Adrenal gland (tissue), 5 donors: ENCODE measurements at regions not wholly inside any gene's neighbourhood (a gene's known extent, or its start where the extent isn't known, plus 50 kb on each side); places are given as distances from the start of the nearest gene placed in this dataset.

ENCODE experiments used
- POLR2A ChIP-seq, 2 donors: fragments of 450-650 bp; IDR thresholded peaks; one replicate each; pipeline ENCODE4 v1.6.1; 2017; ENCODE audit warnings: antibody characterized with exemption in 2 of 2, mild to moderate bottlenecking in 2 of 2, moderate library complexity in 1 of 2
- TF ChIP-seq, protein P1 (sequence below), 6 experiments: fragments of 450-650 bp in 4 of 6; fragments of 200-600 bp in 2 of 6; sonication (generic) in 1 of 6; IDR thresholded peaks; 1 replicate in 5 of 6; 2 replicates in 1 of 6; pipeline versions ENCODE4 v1.5.1 to v1.8.0; 2016 to 2021; ENCODE audit warnings: antibody characterized with exemption in 6 of 6, mild to moderate bottlenecking in 2 of 6, moderate library complexity in 1 of 6
- donor health status: DM: no; HTN: no; CAD: no.

DNA sequence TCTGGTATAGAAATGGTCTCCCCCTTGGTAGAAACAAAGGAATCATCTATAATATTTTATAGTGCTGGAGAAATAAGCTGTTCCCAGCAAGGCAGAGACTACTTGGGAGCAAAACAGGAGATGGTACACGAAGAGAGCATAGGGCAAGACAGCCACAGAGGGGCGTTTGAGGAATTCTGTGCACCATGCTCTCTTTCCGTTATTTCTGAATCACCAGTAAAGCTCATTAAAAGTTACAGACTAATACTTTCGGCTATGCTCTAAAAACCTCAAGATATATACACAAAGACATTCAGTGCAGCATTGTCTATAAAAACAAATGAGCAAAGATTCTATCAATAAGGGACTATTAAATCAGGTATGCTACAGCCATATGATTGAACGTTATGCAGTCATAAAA, 68.5 kb upstream of the FHIP2A start:
- TF ChIP-seq, protein P1, sequence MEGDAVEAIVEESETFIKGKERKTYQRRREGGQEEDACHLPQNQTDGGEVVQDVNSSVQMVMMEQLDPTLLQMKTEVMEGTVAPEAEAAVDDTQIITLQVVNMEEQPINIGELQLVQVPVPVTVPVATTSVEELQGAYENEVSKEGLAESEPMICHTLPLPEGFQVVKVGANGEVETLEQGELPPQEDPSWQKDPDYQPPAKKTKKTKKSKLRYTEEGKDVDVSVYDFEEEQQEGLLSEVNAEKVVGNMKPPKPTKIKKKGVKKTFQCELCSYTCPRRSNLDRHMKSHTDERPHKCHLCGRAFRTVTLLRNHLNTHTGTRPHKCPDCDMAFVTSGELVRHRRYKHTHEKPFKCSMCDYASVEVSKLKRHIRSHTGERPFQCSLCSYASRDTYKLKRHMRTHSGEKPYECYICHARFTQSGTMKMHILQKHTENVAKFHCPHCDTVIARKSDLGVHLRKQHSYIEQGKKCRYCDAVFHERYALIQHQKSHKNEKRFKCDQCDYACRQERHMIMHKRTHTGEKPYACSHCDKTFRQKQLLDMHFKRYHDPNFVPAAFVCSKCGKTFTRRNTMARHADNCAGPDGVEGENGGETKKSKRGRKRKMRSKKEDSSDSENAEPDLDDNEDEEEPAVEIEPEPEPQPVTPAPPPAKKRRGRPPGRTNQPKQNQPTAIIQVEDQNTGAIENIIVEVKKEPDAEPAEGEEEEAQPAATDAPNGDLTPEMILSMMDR (IDR thresholded peaks at IDR 0.05), result no peak
- no peak for TF ChIP-seq POLR2A (IDR thresholded peaks at IDR 0.05)
